ENCODE measurements at regions not wholly inside any gene's neighbourhood (a gene's known extent, or its start where the extent isn't known, plus 50 kb on each side); places are given as distances from the start of the nearest gene placed in this dataset.

- no peak overlapping the region for H3K4me3 ChIP-seq (ENCODE audit: low read depth, low read length)
- TF ChIP-seq CTCF (IDR thresholded peaks at IDR 0.05; ENCODE audit: low read depth, low read length) = no peak
These were observed 332.9 kb downstream of the DNAH5 start for GRCh38 chr5:13611604-13612003.

GRCh38 chr5:13609504-13609903, 335.0 kb downstream of the DNAH5 start:
- H3K4me3 ChIP-seq (ENCODE audit: low read depth, low read length) = no peak overlapping the region
- TF ChIP-seq CTCF (IDR thresholded peaks at IDR 0.05; ENCODE audit: low read depth, low read length) = no peak

- no peak overlapping the region for H3K4me3 ChIP-seq (ENCODE audit: low read depth, low read length)
- TF ChIP-seq CTCF (IDR thresholded peaks at IDR 0.05; ENCODE audit: low read depth, low read length) = no peak
These were observed 338.4 kb downstream of the DNAH5 start for GRCh38 chr5:13606051-13606450.

GRCh38 chr5:13601112-13601511, 343.4 kb downstream of the DNAH5 start:
- no peak for TF ChIP-seq CTCF (IDR thresholded peaks at IDR 0.05; ENCODE audit: low read depth, low read length)
- no peak overlapping the region for H3K4me3 ChIP-seq (ENCODE audit: low read depth, low read length)

GRCh38 chr5:13595978-13596377, 348.5 kb downstream of the DNAH5 start:
- no peak for TF ChIP-seq CTCF (IDR thresholded peaks at IDR 0.05; ENCODE audit: low read depth, low read length)
- no peak overlapping the region for H3K4me3 ChIP-seq (ENCODE audit: low read depth, low read length)

- H3K4me3 ChIP-seq (ENCODE audit: low read depth, low read length) = no peak overlapping the region
- no peak for TF ChIP-seq CTCF (IDR thresholded peaks at IDR 0.05; ENCODE audit: low read depth, low read length)
These were observed 352.9 kb downstream of the DNAH5 start for GRCh38 chr5:13591621-13592020.

- no peak for TF ChIP-seq CTCF (IDR thresholded peaks at IDR 0.05; ENCODE audit: low read depth, low read length)
- no peak overlapping the region for H3K4me3 ChIP-seq (ENCODE audit: low read depth, low read length)
These were observed 359.2 kb downstream of the DNAH5 start for GRCh38 chr5:13585324-13585723.
